ENCODE measurements at regions not wholly inside any gene's neighbourhood (a gene's known extent, or its start where the extent isn't known, plus 50 kb on each side); places are given as distances from the start of the nearest gene placed in this dataset.

DNA sequence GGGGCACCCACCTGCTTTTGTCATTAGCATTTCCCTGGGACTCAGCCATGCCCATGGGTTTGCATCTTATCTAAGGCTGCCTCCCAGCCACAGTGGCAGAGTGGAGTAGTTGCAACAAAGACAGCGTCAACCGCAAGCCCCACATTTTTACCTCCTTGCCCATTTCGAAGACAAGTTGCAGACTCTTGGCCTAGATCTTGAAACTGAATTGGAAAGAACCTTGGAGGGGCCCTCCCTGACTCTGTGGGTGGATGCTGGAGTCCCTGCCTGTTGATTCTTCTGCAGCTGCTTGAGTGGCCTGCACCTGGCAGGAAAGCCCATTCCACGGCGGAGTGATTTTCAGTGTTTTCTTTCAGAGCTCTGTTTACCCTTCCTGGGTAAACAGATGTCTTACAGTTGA, 309.0 kb downstream of the VRK1 start:
- no peaks in the 10 kb centered on the region for H3K27me3 ChIP-seq (ENCODE audit: insufficient read depth)
- no peaks in the 10 kb centered on the region for H3K4me1 ChIP-seq (ENCODE audit: control insufficient read depth in 1 of 2, insufficient read depth in 2 of 2, low read depth in 1 of 2, low read length in 1 of 2)
- H3K27ac ChIP-seq (ENCODE audit: low read depth in 2 of 2, low read length in 1 of 2): no peak overlapping the region
- DNase-seq: no peak
- no peak overlapping the region for H2AFZ ChIP-seq (ENCODE audit: low read depth)
- no peak overlapping the region for H3K9ac ChIP-seq
- no peak overlapping the region for H3K4me2 ChIP-seq
- no peak overlapping the region for H3K4me3 ChIP-seq (ENCODE audit: low read depth in 2 of 2, low read length in 1 of 2)
- WGBS (ENCODE audit: low lambda C conversion rate): 53% methylated on average over 4 of the region's 5 CpGs
- H3K79me2 ChIP-seq (ENCODE audit: insufficient read depth): no peaks in the 10 kb centered on the region
- H3K9me2 ChIP-seq: no peaks in the 10 kb centered on the region
- no peaks in the 10 kb centered on the region for H3K9me3 ChIP-seq
- H3K36me3 ChIP-seq (replicated peaks in 1 of 2; ENCODE audit: control insufficient read depth in 1 of 2, insufficient read depth in 2 of 2, low read length in 1 of 2): no peaks in the 10 kb centered on the region
- TF ChIP-seq FOXM1 (IDR thresholded peaks at IDR 0.05; ENCODE audit: low read depth) (no peak), EP300 (IDR thresholded peaks at IDR 0.05; ENCODE audit: borderline replicate concordance in 1 of 2, low read depth in 1 of 2, low read length in 1 of 2) (no peak), CTCF (IDR thresholded peaks at IDR 0.05) (no peak), USF2 (IDR thresholded peaks at IDR 0.05; ENCODE audit: borderline replicate concordance, low read depth, low read length) (no peak), NRF1 (IDR thresholded peaks at IDR 0.05; ENCODE audit: low read depth, low read length) (no peak), RXRA (IDR thresholded peaks at IDR 0.05; ENCODE audit: borderline replicate concordance, low read depth) (no peak), GABPA (IDR thresholded peaks at IDR 0.05; ENCODE audit: low read depth) (no peak), POLR2AphosphoS5 (IDR thresholded peaks at IDR 0.05; ENCODE audit: low read depth, low read length) (no peak)
- TF ChIP-seq, protein P1, sequence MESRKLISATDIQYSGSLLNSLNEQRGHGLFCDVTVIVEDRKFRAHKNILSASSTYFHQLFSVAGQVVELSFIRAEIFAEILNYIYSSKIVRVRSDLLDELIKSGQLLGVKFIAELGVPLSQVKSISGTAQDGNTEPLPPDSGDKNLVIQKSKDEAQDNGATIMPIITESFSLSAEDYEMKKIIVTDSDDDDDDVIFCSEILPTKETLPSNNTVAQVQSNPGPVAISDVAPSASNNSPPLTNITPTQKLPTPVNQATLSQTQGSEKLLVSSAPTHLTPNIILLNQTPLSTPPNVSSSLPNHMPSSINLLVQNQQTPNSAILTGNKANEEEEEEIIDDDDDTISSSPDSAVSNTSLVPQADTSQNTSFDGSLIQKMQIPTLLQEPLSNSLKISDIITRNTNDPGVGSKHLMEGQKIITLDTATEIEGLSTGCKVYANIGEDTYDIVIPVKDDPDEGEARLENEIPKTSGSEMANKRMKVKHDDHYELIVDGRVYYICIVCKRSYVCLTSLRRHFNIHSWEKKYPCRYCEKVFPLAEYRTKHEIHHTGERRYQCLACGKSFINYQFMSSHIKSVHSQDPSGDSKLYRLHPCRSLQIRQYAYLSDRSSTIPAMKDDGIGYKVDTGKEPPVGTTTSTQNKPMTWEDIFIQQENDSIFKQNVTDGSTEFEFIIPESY (IDR thresholded peaks at IDR 0.05; ENCODE audit: borderline replicate concordance, low read depth): no peak
- POLR2A ChIA-PET: no interaction called here
- no peaks in the 10 kb centered on the region for H3F3A ChIP-seq (replicated peaks; ENCODE audit: insufficient read depth)
- no peaks in the 10 kb centered on the region for H4K20me1 ChIP-seq (ENCODE audit: insufficient read depth)
- CTCF ChIA-PET: no interaction called here

DNA sequence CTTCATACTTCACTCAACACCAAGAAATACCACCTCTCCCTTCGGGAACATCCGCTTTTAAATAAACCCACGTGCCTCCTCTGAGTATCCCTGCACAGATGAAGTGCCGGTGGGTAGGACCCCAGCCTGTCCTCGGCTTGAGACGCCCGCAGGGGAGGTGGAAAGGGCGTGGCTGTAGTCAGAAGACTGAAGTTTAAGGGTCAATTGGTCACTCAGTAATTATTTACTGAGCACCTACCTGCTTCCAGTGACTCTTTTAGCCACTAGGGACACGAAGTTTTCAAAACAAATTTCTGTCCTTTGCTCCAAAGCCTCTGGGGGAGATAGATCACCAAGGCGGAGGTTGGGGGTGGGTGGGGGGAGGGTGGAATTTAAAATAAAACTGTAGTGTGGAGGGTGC, 309.4 kb downstream of the VRK1 start:
- no peak overlapping the region for H3K9ac ChIP-seq
- H3K27me3 ChIP-seq (ENCODE audit: insufficient read depth): no peaks in the 10 kb centered on the region
- no peaks in the 10 kb centered on the region for H3F3A ChIP-seq (replicated peaks; ENCODE audit: insufficient read depth)
- POLR2A ChIA-PET: no interaction called here
- no peak overlapping the region for H2AFZ ChIP-seq (ENCODE audit: low read depth)
- H3K27ac ChIP-seq (ENCODE audit: low read depth in 2 of 2, low read length in 1 of 2): no peak overlapping the region
- no peaks in the 10 kb centered on the region for H3K9me3 ChIP-seq
- no peak for TF ChIP-seq USF1 (IDR thresholded peaks at IDR 0.05; ENCODE audit: borderline replicate concordance, low read depth)
- no peak for TF ChIP-seq EZH2phosphoT487 (IDR thresholded peaks at IDR 0.05; ENCODE audit: borderline replicate concordance, low read depth)
- TF ChIP-seq, protein P1 (IDR thresholded peaks at IDR 0.05; ENCODE audit: borderline replicate concordance, low read depth): no peak
- TF ChIP-seq SIN3A (IDR thresholded peaks at IDR 0.05; ENCODE audit: borderline replicate concordance, low read depth, low read length): no peak
- H4K20me1 ChIP-seq (ENCODE audit: insufficient read depth): no peaks in the 10 kb centered on the region
- H3K4me3 ChIP-seq (ENCODE audit: low read depth in 2 of 2, low read length in 1 of 2): no peak overlapping the region
- no peak overlapping the region for H3K4me2 ChIP-seq
- no peaks in the 10 kb centered on the region for H3K36me3 ChIP-seq (replicated peaks in 1 of 2; ENCODE audit: control insufficient read depth in 1 of 2, insufficient read depth in 2 of 2, low read length in 1 of 2)
- WGBS (ENCODE audit: low lambda C conversion rate): 11% methylated on average over 10 of the region's 10 CpGs
- no peaks in the 10 kb centered on the region for H3K4me1 ChIP-seq (ENCODE audit: control insufficient read depth in 1 of 2, insufficient read depth in 2 of 2, low read depth in 1 of 2, low read length in 1 of 2)
- H3K79me2 ChIP-seq (ENCODE audit: insufficient read depth): no peaks in the 10 kb centered on the region
- no peak for DNase-seq
- CTCF ChIA-PET: no interaction called here
- no peaks in the 10 kb centered on the region for H3K9me2 ChIP-seq

All from SK-N-SH (cell line).